ENCODE measurements at regions not wholly inside any gene's neighbourhood (a gene's known extent, or its start where the extent isn't known, plus 50 kb on each side); places are given as distances from the start of the nearest gene placed in this dataset.

GRCh38 chr20:47406849-47407682 is 50.6 kb upstream of the ZMYND8 start:
- no peak for DNase-seq
- Mint-ChIP-seq H3K27ac (ENCODE audit: unreplicated experiment) (no peak overlapping the region), H3K4me3 (ENCODE audit: unreplicated experiment) (no peak overlapping the region), H3K36me3 (ENCODE audit: insufficient read depth, unreplicated experiment) (no peaks in the 10 kb centered on the region), H3K4me1 (ENCODE audit: low read depth, unreplicated experiment) (no peaks in the 10 kb centered on the region), H3K27me3 (ENCODE audit: insufficient read depth, unreplicated experiment) (no peaks in the 10 kb centered on the region), H3K9me3 (ENCODE audit: unreplicated experiment) (no peaks in the 10 kb centered on the region)
- Histone ChIP-seq H3K4me3 (ENCODE audit: low read depth, low read length) (no peak overlapping the region), H3K9me3 (no peaks in the 10 kb centered on the region), H3K27me3 (replicated peaks; ENCODE audit: control insufficient read depth, insufficient read depth, low read length) (no peaks in the 10 kb centered on the region), H3K36me3 (ENCODE audit: control insufficient read depth, insufficient read depth, low read length) (no peaks in the 10 kb centered on the region), H3K4me1 (no peaks in the 10 kb centered on the region)
- ChIA-PET CTCF (no interaction called here), POLR2A (no interaction called here)
- intact Hi-C loops (cut with micrococcal nuclease; ENCODE audit: unreplicated experiment), result no loop called here
- no TSS peak for BruUV-seq (replicated peaks)
- TF ChIP-seq, protein P1, sequence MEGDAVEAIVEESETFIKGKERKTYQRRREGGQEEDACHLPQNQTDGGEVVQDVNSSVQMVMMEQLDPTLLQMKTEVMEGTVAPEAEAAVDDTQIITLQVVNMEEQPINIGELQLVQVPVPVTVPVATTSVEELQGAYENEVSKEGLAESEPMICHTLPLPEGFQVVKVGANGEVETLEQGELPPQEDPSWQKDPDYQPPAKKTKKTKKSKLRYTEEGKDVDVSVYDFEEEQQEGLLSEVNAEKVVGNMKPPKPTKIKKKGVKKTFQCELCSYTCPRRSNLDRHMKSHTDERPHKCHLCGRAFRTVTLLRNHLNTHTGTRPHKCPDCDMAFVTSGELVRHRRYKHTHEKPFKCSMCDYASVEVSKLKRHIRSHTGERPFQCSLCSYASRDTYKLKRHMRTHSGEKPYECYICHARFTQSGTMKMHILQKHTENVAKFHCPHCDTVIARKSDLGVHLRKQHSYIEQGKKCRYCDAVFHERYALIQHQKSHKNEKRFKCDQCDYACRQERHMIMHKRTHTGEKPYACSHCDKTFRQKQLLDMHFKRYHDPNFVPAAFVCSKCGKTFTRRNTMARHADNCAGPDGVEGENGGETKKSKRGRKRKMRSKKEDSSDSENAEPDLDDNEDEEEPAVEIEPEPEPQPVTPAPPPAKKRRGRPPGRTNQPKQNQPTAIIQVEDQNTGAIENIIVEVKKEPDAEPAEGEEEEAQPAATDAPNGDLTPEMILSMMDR (IDR thresholded peaks at IDR 0.05; ENCODE audit: insufficient read depth in 1 of 2, low read depth in 1 of 2, low read length in 1 of 2, severe bottlenecking in 1 of 2, unreplicated experiment in 1 of 2), result no peak

DNA sequence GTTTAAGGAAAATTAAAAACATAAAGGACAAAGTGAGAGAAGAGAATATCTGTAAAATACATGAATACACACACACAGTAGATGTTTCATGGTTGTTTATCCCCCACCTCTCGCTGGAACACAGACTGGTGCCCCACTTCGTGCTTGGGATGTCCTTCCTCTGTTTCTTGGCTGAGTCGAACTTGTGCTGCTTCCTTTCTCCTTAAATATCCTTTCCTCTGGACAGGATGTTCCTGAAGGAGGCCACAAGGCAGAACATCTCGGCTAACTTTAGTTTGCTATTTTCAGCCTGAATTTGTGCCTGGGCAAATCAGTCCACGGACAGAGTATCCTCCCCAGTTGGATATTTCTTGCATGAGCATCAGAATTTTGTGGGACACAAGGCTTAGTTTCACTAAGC is 54.7 kb upstream of the ZMYND8 start:
- Mint-ChIP-seq H3K36me3 (ENCODE audit: insufficient read depth, unreplicated experiment) (no peaks in the 10 kb centered on the region), H3K27ac (ENCODE audit: unreplicated experiment) (no peak overlapping the region), H3K4me1 (ENCODE audit: low read depth, unreplicated experiment) (no peaks in the 10 kb centered on the region), H3K9me3 (ENCODE audit: unreplicated experiment) (no peaks in the 10 kb centered on the region), H3K27me3 (ENCODE audit: insufficient read depth, unreplicated experiment) (no peaks in the 10 kb centered on the region), H3K4me3 (ENCODE audit: unreplicated experiment) (no peak overlapping the region)
- ChIA-PET CTCF (interaction anchor here (0.5 to 0.6 kb wide), 2 partner anchors 129 to 723 kb away, joined by 3 to 5 read pairs; no protein-coding TSS in a partner anchor), POLR2A (no interaction called here)
- Histone ChIP-seq H3K27me3 (replicated peaks; ENCODE audit: control insufficient read depth, insufficient read depth, low read length) (no peaks in the 10 kb centered on the region), H3K36me3 (ENCODE audit: control insufficient read depth, insufficient read depth, low read length) (no peaks in the 10 kb centered on the region), H3K4me3 (ENCODE audit: low read depth, low read length) (no peak overlapping the region), H3K9me3 (peaks cover 1% of the 10 kb centered on the region; the same call in 1 of the 2 replicates), H3K4me1 (no peaks in the 10 kb centered on the region)
- intact Hi-C loops (cut with micrococcal nuclease; ENCODE audit: unreplicated experiment), result no loop called here
- no peak for DNase-seq
- no TSS peak for BruUV-seq (replicated peaks)
- TF ChIP-seq, protein P1 (IDR thresholded peaks at IDR 0.05; ENCODE audit: insufficient read depth in 1 of 2, low read depth in 1 of 2, low read length in 1 of 2, severe bottlenecking in 1 of 2, unreplicated experiment in 1 of 2), result no peak

- H3K4me3 ChIP-seq (ENCODE audit: low read depth, low read length), result no peak overlapping the region
- H3K27ac Mint-ChIP-seq (ENCODE audit: unreplicated experiment), result no peak overlapping the region
- H3K36me3 ChIP-seq (ENCODE audit: control insufficient read depth, insufficient read depth, low read length), result 0 out of 2 replicates have a peak, but pooled peaks cover 2% of the 10 kb centered on the region
- intact Hi-C loops (cut with micrococcal nuclease; ENCODE audit: unreplicated experiment), result no loop called here
- peaks cover 10% of the 10 kb centered on the region for H3K9me3 ChIP-seq
- H3K4me1 ChIP-seq, result peaks cover 3% of the 10 kb centered on the region
- ChIA-PET POLR2A (interaction anchor here (0.6 kb wide), 1 partner anchor 89 kb away, joined by 9 read pairs; no protein-coding TSS in a partner anchor), CTCF (interaction anchor here (0.6 to 0.8 kb wide), 2 partner anchors 28 to 128 kb away, joined by 3 to 4 read pairs; no protein-coding TSS in a partner anchor)
- no peaks in the 10 kb centered on the region for H3K27me3 ChIP-seq (replicated peaks; ENCODE audit: control insufficient read depth, insufficient read depth, low read length)
- no peaks in the 10 kb centered on the region for H3K36me3 Mint-ChIP-seq (ENCODE audit: insufficient read depth, unreplicated experiment)
- TF ChIP-seq, protein P1 (IDR thresholded peaks at IDR 0.05; ENCODE audit: insufficient read depth in 1 of 2, low read depth in 1 of 2, low read length in 1 of 2, severe bottlenecking in 1 of 2, unreplicated experiment in 1 of 2), result no peak
- no peak for DNase-seq
- peaks cover 6% of the 10 kb centered on the region for H3K4me1 Mint-ChIP-seq (ENCODE audit: low read depth, unreplicated experiment)
- BruUV-seq (replicated peaks), result no TSS peak
- H3K9me3 Mint-ChIP-seq (ENCODE audit: unreplicated experiment), result no peaks in the 10 kb centered on the region
- no peak overlapping the region for H3K4me3 Mint-ChIP-seq (ENCODE audit: unreplicated experiment)
- no peaks in the 10 kb centered on the region for H3K27me3 Mint-ChIP-seq (ENCODE audit: insufficient read depth, unreplicated experiment)
Observed at GRCh38 chr20:47412083-47412482, 55.6 kb upstream of the ZMYND8 start.

Data from Caco-2 (cell line).